Liver (tissue), 3 donors: ENCODE measurements at regions not wholly inside any gene's neighbourhood (a gene's known extent, or its start where the extent isn't known, plus 50 kb on each side); places are given as distances from the start of the nearest gene placed in this dataset.

Source experiments
- ATF3 ChIP-seq: IDR thresholded peaks from 2 replicates; pipeline ENCODE4 v1.6.1; 2016; ENCODE audit warnings: antibody characterized with exemption
- CTCF ChIP-seq: fragments of 150-350 bp; IDR thresholded peaks from 2 replicates; pipeline ENCODE4 v1.5.1; 2017; ENCODE audit warnings: improper control_type of control experiment, low read depth, low read length; ENCODE audit not compliant: missing input control
- EGR1 ChIP-seq, 2 donors: IDR thresholded peaks; 2 replicates each; pipeline ENCODE4 v1.6.1; 2016 to 2018; ENCODE audit warnings: antibody characterized with exemption in 2 of 2, low read depth in 2 of 2
- FOXA1 ChIP-seq: IDR thresholded peaks from 2 replicates; pipeline ENCODE4 v1.6.1; 2016; ENCODE audit warnings: antibody characterized with exemption
- MAX ChIP-seq: IDR thresholded peaks from 2 replicates; pipeline ENCODE4 v1.6.1; 2016; ENCODE audit warnings: antibody characterized with exemption
- YY1 ChIP-seq: IDR thresholded peaks from 2 replicates; pipeline ENCODE4 v1.6.1; 2016; ENCODE audit warnings: antibody characterized with exemption, mild to moderate bottlenecking
- donor health status: healthy.
- donor health status: healthy.

GRCh38 chr2:59919579-59919978 is 633.9 kb downstream of the BCL11A start:
- TF ChIP-seq EGR1 (IDR thresholded peaks at IDR 0.05; ENCODE audit: low read depth in 2 of 2), result no peak
- no peak for TF ChIP-seq CTCF
- no peak for TF ChIP-seq YY1
- TF ChIP-seq MAX, result no peak
- TF ChIP-seq ATF3, result no peak
- TF ChIP-seq FOXA1, result no peak
